Suppressor macrophage treated with lipopolysaccharide for 4 hours (primary cell): ENCODE measurements at regions not wholly inside any gene's neighbourhood (a gene's known extent, or its start where the extent isn't known, plus 50 kb on each side); places are given as distances from the start of the nearest gene placed in this dataset.

Experiments used
- DNase-seq: peaks from one replicate; pipeline ENCODE4 v3.0.0-alpha.2; 2020

DNA sequence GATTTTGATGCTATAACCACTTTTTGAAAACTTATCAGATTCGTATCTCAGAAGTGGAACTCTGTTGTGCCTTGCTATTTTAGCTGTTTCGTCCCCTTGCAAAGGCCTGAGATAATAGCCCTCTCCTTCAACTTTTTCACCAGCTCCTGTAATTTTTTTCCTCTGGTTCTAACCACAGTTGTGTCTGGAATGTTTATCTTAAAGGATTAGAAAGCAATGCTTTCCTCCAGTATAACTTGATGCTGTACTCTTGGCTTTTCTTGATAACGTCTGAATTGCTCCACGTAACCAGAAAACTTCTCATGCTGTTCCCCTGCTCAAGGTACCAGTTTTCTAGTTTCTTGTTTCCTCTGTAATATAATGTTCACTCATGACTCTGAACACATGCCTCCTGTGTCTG lies 209.4 kb downstream of the DTWD2 start:
- no peak for DNase-seq

GRCh38 chr5:118777189-118777736 lies 211.1 kb downstream of the DTWD2 start:
- no peak for DNase-seq

DNA sequence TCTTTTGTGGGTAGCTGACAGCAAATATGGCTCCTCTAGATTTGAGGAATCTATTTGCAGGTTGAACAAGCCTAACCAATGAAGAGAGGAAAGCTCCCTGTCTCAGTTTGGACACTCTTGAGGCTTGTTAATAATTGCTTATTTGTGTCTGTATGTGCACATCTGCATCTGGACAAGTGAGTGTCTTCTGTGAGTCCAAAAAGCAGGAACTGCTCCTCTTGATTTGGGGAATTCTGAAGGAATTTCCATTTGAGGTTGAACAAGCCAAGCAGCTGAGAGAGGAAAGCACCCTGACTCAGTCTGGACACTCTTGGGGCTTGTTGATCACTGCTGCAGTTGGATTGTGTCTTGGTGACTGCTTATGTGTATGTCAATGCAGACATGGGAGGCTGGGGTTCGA lies 211.6 kb downstream of the DTWD2 start:
- DNase-seq: peak; percentile 31

- DNase-seq: no peak
These were observed 212.4 kb downstream of the DTWD2 start for GRCh38 chr5:118775790-118776499.

DNA sequence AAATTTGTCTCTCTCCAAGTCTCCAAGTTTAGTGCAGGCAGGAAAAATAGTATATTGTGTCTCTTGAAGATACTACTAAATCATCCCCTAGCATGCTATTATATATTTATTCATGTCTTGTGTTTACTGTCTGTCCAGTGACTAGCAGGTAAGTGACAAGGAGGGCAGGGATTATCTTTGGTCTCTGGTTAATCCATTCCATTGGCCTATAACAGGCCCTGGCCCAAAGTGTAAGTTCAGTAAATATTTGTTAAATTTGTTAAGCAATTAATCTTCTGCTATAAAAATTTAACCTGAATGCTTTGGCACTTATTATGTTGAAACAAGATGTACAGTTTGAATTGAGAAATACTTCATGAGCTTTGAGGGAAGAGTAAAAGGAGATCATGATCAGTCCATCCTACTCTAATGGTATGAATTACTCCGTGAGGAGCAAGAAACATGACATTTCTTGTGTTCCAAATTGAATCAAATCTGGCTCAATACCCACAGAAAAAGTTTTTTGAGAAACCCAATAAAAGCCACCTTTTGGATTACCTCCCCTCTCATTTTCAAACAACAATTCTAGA lies 219.7 kb downstream of the DTWD2 start:
- DNase-seq: no peak

GRCh38 chr5:118762291-118762690 lies 226.1 kb downstream of the DTWD2 start:
- no peak for DNase-seq

DNA sequence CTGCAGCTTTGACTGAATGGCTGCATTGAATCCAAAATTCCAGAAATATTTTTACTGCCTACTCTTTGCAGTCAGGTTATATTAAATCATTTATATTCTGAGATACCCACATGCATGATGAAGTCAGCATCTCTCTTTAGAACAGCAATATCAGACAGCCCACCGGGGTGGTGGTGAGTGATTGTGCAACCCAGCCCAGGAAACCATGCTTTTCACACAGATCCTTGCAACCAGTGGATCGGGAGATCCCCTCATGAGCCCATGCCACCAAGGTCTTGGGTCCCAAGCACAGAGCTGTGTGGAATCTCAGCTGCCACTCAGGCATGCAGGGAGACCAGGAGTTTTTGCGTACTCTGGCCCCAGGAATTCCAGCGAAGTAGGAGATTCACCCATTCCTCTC lies 226.5 kb downstream of the DTWD2 start:
- no peak for DNase-seq

DNA sequence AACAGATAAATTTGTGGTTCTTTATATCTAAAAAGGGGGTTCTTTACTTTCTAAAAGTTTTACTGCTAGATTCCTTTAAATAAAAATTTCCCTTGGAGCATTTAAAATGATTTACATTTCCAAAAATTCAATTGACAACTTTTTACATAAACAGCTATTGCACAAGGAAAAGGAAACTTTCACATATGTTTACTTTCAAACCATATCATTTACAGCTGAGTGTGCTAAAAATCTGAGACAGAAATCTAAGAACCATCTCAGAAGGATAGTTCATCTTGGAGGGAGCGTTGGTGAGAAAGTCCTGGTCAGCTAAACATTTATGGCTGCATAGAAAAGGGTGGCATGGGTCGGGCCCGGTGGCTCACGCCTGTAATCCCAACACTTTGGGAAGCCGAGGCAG lies 235.4 kb downstream of the DTWD2 start:
- no peak for DNase-seq

DNA sequence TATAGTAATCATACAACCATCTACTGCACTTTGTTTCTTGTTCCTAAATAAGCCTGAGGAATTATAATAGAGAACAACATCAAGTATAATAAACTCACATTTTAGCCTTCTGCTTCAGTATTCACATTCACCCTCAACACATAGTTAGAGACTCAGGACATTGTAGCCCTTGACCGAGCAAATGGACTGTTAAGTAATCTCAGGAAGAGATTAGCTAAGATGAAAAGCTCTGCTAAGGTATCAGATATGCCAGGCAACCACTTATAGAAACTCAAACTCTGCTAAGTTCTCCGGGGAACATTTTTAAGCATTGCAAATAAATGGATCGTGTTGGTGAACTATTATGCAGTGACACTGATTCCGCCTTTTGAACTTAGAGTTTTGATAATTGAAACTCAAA lies 252.0 kb downstream of the DTWD2 start:
- no peak for DNase-seq

DNA sequence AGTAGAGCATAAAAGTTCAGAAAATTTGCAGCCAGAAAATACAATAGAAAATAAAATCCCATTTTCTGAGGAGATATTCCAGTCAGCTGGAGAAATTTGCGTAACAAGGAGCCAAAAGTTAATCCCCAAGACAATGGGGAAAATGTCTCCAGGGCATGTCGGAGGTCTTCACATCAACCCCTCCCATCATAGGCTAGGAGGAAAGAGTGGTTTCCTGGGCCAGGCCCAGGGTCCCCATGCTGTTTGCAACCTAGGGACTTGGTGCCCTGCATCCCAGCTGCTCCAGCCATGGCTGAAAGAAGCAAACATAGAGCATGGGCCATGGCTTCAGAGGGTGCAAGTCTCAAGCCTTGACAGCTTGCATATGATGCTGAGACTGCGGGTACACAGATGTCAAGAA lies 255.0 kb downstream of the DTWD2 start:
- DNase-seq: no peak

- no peak for DNase-seq
These were observed 260.2 kb downstream of the DTWD2 start for GRCh38 chr5:118728191-118728590.

DNA sequence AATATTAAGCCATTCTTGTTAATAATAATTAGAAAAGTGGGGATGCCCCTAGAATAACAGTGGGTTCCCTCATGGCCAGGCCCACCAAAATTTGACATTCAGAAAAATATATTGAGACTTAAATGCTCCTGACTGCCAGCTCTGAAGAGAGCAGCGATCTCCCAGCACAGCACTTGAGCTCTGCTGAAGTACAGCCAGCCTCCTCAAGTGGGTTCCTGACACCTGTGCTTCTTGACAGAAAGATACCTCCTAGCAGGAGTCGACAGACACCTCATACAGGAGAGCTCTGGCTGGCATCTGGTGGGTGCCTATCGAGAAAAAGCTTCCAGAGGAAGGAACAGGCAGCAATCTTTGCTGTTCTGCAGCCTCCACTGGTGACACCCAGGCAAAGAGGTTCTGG lies 261.5 kb downstream of the DTWD2 start:
- no peak for DNase-seq

- no peak for DNase-seq
These were observed 265.4 kb downstream of the DTWD2 start for GRCh38 chr5:118723021-118723338.

- no peak for DNase-seq
These were observed 266.0 kb downstream of the DTWD2 start for GRCh38 chr5:118722122-118723020.

DNA sequence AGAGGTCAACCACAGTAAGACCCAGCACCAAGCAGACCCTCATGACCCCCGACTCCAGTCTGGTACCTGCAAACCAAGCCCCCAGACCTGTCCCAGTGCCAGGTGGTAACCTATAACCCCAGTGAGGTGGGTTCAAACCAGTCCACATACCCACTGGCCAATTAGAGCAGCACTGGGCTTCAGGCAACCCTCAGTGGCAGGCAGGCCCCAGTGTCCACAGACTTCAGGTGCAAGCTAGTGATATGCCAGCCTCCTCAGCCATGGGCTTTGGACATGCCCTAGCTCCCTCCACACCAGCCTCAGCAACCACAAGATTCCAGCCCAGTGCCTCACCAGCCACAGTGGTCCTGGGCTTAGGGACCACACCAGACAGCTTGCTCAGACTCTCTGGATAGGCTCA lies 276.6 kb downstream of the DTWD2 start:
- DNase-seq: no peak

- no peak for DNase-seq
These were observed 282.2 kb downstream of the DTWD2 start for GRCh38 chr5:118705959-118706667.

DNA sequence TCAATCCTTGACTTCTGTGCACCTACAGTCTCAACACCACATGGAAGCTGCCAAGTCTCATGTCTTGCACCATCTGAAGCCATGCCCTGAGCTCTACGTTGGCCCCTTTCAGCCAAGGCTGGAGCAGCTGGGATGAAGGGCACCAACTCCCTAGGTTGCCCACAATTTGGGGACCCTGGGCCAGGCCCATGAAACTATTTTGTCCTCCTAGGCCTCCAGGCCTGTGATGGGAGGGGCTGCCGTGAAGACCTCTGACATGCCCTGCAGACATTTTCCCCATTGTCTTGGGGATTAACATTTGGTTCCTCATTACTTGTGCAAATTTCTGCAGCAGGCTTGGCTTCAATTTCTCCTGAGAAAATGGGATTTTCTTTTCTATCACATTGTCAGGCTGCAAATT lies 285.1 kb downstream of the DTWD2 start:
- no peak for DNase-seq

GRCh38 chr5:118701791-118702190 lies 286.6 kb downstream of the DTWD2 start:
- no peak for DNase-seq

DNA sequence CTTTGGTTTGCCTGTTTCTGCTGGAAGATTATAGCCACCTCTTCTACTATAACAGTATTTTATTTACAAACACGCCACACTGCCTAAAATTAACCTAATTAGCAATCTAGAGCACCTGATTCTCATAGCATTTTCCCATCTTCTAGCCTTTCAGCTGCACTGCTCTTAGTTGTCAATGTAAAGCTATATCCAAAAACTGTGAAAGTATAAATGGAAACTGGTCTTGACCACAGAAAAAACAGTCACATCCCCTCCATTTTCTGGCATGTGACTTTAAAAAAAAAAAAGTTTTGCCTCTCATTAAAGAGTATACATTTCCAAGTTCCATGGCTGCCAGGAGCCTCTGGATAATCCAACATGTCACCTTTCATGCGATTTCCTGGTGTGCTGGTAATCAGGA lies 287.8 kb downstream of the DTWD2 start:
- no peak for DNase-seq

DNA sequence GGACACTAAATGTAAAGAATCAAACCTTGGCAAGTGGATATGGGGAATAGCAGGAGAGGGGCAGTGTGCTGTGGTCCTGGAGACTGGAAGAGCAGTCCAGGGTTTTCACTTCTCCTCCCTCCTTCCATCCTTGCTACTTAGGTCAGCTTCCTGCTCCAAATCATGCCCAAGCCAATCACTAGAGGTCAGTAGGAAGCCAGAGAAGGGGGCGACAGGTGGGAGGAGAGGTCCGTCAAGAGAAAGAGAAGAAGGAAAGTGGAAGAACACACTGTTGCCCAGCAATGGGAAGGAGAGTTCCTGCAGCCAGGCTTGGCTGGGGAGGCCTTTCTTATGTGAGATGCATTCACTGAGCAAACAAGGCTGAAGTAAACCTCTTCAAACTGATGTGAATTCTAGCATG lies 289.6 kb downstream of the DTWD2 start:
- DNase-seq: no peak

DNA sequence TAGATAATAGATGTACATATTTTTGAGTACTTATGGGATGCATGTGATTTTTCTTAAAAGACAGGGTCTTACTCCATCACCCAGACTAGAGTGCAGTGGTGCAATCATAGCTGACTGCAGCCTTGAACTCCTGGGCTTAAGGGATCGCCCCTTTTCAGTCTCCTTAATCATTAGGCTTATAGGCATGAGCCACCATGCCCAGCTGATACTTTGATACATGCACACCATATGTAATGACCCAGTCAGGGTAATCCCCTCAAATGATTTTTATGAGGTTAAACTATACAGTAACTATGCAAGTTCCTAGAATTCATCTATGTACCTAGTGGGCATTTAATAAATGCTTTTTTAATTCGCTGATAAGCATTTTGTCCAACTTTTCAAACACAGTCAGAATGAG lies 292.3 kb downstream of the DTWD2 start:
- no peak for DNase-seq

DNA sequence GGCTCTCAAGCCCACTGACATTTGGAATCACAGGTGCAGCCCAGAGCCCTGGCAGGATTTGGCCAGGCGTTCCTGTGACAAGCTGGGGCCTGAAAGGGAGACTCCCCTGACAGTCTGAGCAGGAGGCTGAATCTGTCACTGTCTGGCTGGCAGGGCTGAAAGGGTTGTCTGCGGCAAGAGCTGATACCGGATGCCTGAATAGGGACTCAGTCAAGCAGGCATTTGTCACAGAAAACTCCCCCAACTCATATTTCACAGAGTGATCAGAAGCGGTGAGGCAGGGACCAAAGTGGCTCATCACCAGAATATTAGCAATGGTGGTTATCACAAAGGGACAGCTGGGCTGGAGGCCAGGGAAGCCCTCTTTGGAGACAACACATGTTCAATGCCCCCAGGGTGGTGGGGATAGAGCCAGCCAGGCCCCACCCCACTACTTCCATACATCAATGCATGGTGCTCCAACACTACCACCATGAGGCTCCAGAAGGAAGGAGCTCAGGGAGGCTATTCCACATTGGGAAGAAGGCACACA lies 295.5 kb downstream of the DTWD2 start:
- no peak for DNase-seq
